Mesenchymal stem cell (in vitro differentiated cells and primary cell): ENCODE measurements at regions not wholly inside any gene's neighbourhood (a gene's known extent, or its start where the extent isn't known, plus 50 kb on each side); places are given as distances from the start of the nearest gene placed in this dataset.

Source experiments
- DNase-seq: peaks from one replicate; pipeline ENCODE4 v3.0.0-alpha.2; 2013
- H2AFZ ChIP-seq: one replicate; pipeline ENCODE4 v1.6.1; 2013; ENCODE audit warnings: low read depth, mild to moderate bottlenecking, control low read depth, inconsistent platforms, low read length, moderate library complexity
- H2AK5ac ChIP-seq: 2 replicates; pipeline ENCODE4 v1.6.1; 2013; ENCODE audit warnings: low read length, moderate library complexity, mild to moderate bottlenecking, inconsistent platforms; ENCODE audit not compliant: severe bottlenecking
- H2BK120ac ChIP-seq: one replicate; pipeline ENCODE4 v1.6.1; 2013; ENCODE audit warnings: low read depth, mild to moderate bottlenecking, inconsistent platforms, low read length, moderate library complexity
- H2BK12ac ChIP-seq, 2 experiments: one replicate each; pipeline ENCODE4 v1.6.1; 2013; ENCODE audit warnings: inconsistent platforms in 2 of 2, low read length in 2 of 2, mild to moderate bottlenecking in 2 of 2, moderate library complexity in 2 of 2, control low read depth in 1 of 2
- H2BK15ac ChIP-seq: one replicate; pipeline ENCODE4 v1.6.1; 2013; ENCODE audit warnings: mild to moderate bottlenecking, low read depth, inconsistent platforms; ENCODE audit not compliant: poor library complexity, severe bottlenecking
- H2BK5ac ChIP-seq: 2 replicates; pipeline ENCODE4 v1.6.1; 2013; ENCODE audit warnings: low read depth, mild to moderate bottlenecking, low read length, control low read depth, inconsistent platforms; ENCODE audit not compliant: poor library complexity, severe bottlenecking
- H3K14ac ChIP-seq, 2 experiments: one replicate each; pipeline ENCODE4 v1.6.1; 2013; ENCODE audit warnings: inconsistent platforms in 2 of 2, low read length in 2 of 2, control low read depth in 1 of 2, mild to moderate bottlenecking in 1 of 2, moderate library complexity in 1 of 2
- H3K18ac ChIP-seq, 2 experiments: one replicate each; pipeline ENCODE4 v1.6.1; 2013; ENCODE audit warnings: inconsistent platforms in 2 of 2, low read length in 2 of 2, control low read depth in 1 of 2, low read depth in 1 of 2, mild to moderate bottlenecking in 1 of 2
- H3K23ac ChIP-seq, 2 experiments: one replicate each; pipeline ENCODE4 v1.6.1; 2013; ENCODE audit warnings: inconsistent platforms in 2 of 2, low read length in 2 of 2, mild to moderate bottlenecking in 2 of 2, moderate library complexity in 2 of 2, control low read depth in 1 of 2
- H3K27ac ChIP-seq: 2 replicates; pipeline ENCODE4 v1.5.1; 2013; ENCODE audit warnings: mild to moderate bottlenecking, moderate library complexity, low read length, control low read depth, inconsistent platforms; ENCODE audit not compliant: poor library complexity, severe bottlenecking
- H3K27me3 ChIP-seq, 2 experiments: 2 replicates each; pipeline versions ENCODE4 v1.6.1 to v1.7.0; 2013; ENCODE audit warnings: low read length in 2 of 2, mild to moderate bottlenecking in 2 of 2, moderate library complexity in 2 of 2, control low read depth in 1 of 2, inconsistent platforms in 1 of 2; ENCODE audit not compliant: control insufficient read depth in 1 of 2, insufficient read depth in 1 of 2
- H3K36me3 ChIP-seq, 2 experiments: 2 replicates each; pipeline versions ENCODE4 v1.6.1 to v1.7.0; 2013; ENCODE audit warnings: low read length in 2 of 2, control low read depth in 1 of 2, inconsistent platforms in 1 of 2, low read depth in 1 of 2, mild to moderate bottlenecking in 1 of 2; ENCODE audit not compliant: insufficient read depth in 2 of 2, control insufficient read depth in 1 of 2
- H3K4ac ChIP-seq, 2 experiments: one replicate each; pipeline ENCODE4 v1.6.1; 2013; ENCODE audit warnings: inconsistent platforms in 2 of 2, low read length in 2 of 2, mild to moderate bottlenecking in 2 of 2, moderate library complexity in 2 of 2, control low read depth in 1 of 2, low read depth in 1 of 2
- H3K4me1 ChIP-seq: 2 replicates; pipeline ENCODE4 v1.6.1; 2013; ENCODE audit warnings: low read depth, low read length, control low read depth; ENCODE audit not compliant: control insufficient read depth, insufficient read depth
- H3K4me2 ChIP-seq: 2 replicates; pipeline ENCODE4 v1.6.1; 2013; ENCODE audit warnings: low read length, mild to moderate bottlenecking, inconsistent platforms; ENCODE audit not compliant: poor library complexity, severe bottlenecking
- H3K4me3 ChIP-seq, 2 experiments: 2 replicates each; pipeline versions ENCODE4 v1.5.1 to v1.7.0; 2013; ENCODE audit warnings: low read length in 2 of 2, mild to moderate bottlenecking in 2 of 2, control low read depth in 1 of 2, low read depth in 1 of 2; ENCODE audit not compliant: insufficient read depth in 1 of 2
- H3K79me1 ChIP-seq: replicated peaks from 2 replicates; pipeline ENCODE4 v1.6.1; 2013; ENCODE audit warnings: mild to moderate bottlenecking, control low read depth, low read length, inconsistent platforms; ENCODE audit not compliant: poor library complexity, severe bottlenecking
- H3K9ac ChIP-seq: 2 replicates; pipeline ENCODE4 v1.7.0; 2013; ENCODE audit warnings: mild to moderate bottlenecking, low read length, moderate library complexity
- H3K9me3 ChIP-seq: 2 replicates; pipeline ENCODE4 v1.7.0; 2013; ENCODE audit warnings: mild to moderate bottlenecking, low read length; ENCODE audit not compliant: control insufficient read depth
- H4K8ac ChIP-seq: one replicate; pipeline ENCODE4 v1.6.1; 2013; ENCODE audit warnings: inconsistent platforms, mild to moderate bottlenecking, low read length, moderate library complexity
- H4K91ac ChIP-seq: one replicate; pipeline ENCODE4 v1.6.1; 2013; ENCODE audit warnings: mild to moderate bottlenecking, low read length, inconsistent platforms
- WGBS: methylation state at CpG from one replicate; pipeline ENCODE4 v1.1.7; 2013; ENCODE audit warnings: mixed read lengths; 5-methylcytosine and 5-hydroxymethylcytosine counted together

GRCh38 chr14:55747186-55747585 lies 167.2 kb downstream of the KTN1 start:
- Histone ChIP-seq H2AK5ac (peak overlapping the region; percentile 37), H2BK5ac (no peak overlapping the region), H4K91ac (no peak overlapping the region), H3K4ac (no peak overlapping the region), H3K18ac (no peak overlapping the region), H3K4me3 (no peak overlapping the region), H2BK15ac (no peak overlapping the region), H3K9me3 (no peaks in the 10 kb centered on the region), H3K79me1 (no peaks in the 10 kb centered on the region), H3K27ac (no peak overlapping the region), H2BK12ac (no peak overlapping the region), H3K4me1 (peaks cover 11% of the 10 kb centered on the region), H2BK120ac (no peak overlapping the region), H3K36me3 (no peaks in the 10 kb centered on the region), H3K27me3 (no peaks in the 10 kb centered on the region), H3K14ac (no peak overlapping the region), H4K8ac (no peak overlapping the region), H3K9ac (no peak overlapping the region), H2AFZ (no peak overlapping the region), H3K4me2 (no peak overlapping the region), H3K23ac (no peak overlapping the region)
- no peak for DNase-seq
- WGBS, result 95% methylated on average over 6 of the region's 6 CpGs

GRCh38 chr14:55749201-55749812 lies 169.3 kb downstream of the KTN1 start:
- no peaks in the 10 kb centered on the region for H3K79me1 ChIP-seq
- H3K36me3 ChIP-seq, result no peaks in the 10 kb centered on the region
- H4K8ac ChIP-seq, result no peak overlapping the region
- H2BK120ac ChIP-seq, result no peak overlapping the region
- H3K27me3 ChIP-seq, result no peaks in the 10 kb centered on the region
- no peak overlapping the region for H4K91ac ChIP-seq
- H2BK5ac ChIP-seq, result no peak overlapping the region
- no peaks in the 10 kb centered on the region for H3K9me3 ChIP-seq
- H3K4ac ChIP-seq, result no peak overlapping the region
- peak overlapping the region; percentile 55 for H2AK5ac ChIP-seq
- H3K27ac ChIP-seq, result no peak overlapping the region
- H2BK12ac ChIP-seq, result no peak overlapping the region
- H3K23ac ChIP-seq, result peak overlapping the region in 1 of 2 experiments; percentile 70
- no peak overlapping the region for H3K18ac ChIP-seq
- H3K4me1 ChIP-seq, result peaks cover 17% of the 10 kb centered on the region
- H3K9ac ChIP-seq, result no peak overlapping the region
- peak; percentile 29 for DNase-seq
- H3K4me3 ChIP-seq, result no peak overlapping the region
- no peak overlapping the region for H2AFZ ChIP-seq
- 100% methylated on average over 1 of the region's 1 CpG for WGBS
- H2BK15ac ChIP-seq, result no peak overlapping the region
- no peak overlapping the region for H3K4me2 ChIP-seq
- H3K14ac ChIP-seq, result no peak overlapping the region

GRCh38 chr14:55749946-55750345 lies 169.9 kb downstream of the KTN1 start:
- H3K27ac ChIP-seq, result no peak overlapping the region
- no peaks in the 10 kb centered on the region for H3K36me3 ChIP-seq
- no peak overlapping the region for H3K4me2 ChIP-seq
- H2BK12ac ChIP-seq, result no peak overlapping the region
- H3K4ac ChIP-seq, result no peak overlapping the region
- H3K27me3 ChIP-seq, result no peaks in the 10 kb centered on the region
- H3K23ac ChIP-seq, result no peak overlapping the region
- no peak overlapping the region for H4K8ac ChIP-seq
- no peak for DNase-seq
- no peak overlapping the region for H2AFZ ChIP-seq
- H3K4me1 ChIP-seq, result peaks cover 17% of the 10 kb centered on the region
- no peak overlapping the region for H2AK5ac ChIP-seq
- H3K79me1 ChIP-seq, result no peaks in the 10 kb centered on the region
- no peak overlapping the region for H3K14ac ChIP-seq
- H3K9me3 ChIP-seq, result no peaks in the 10 kb centered on the region
- no peak overlapping the region for H2BK15ac ChIP-seq
- H3K4me3 ChIP-seq, result no peak overlapping the region
- 93% methylated on average over 5 of the region's 8 CpGs for WGBS
- H2BK120ac ChIP-seq, result no peak overlapping the region
- no peak overlapping the region for H3K9ac ChIP-seq
- H4K91ac ChIP-seq, result no peak overlapping the region
- no peak overlapping the region for H2BK5ac ChIP-seq
- peak overlapping the region in 1 of 2 experiments; percentile 42 for H3K18ac ChIP-seq

- peak; percentile 78 for DNase-seq
- Histone ChIP-seq H3K27me3 (no peaks in the 10 kb centered on the region), H2AK5ac (peak overlapping the region; percentile 62), H3K79me1 (no peaks in the 10 kb centered on the region), H2BK120ac (no peak overlapping the region), H2AFZ (no peak overlapping the region), H3K27ac (peak overlapping the region; percentile 60), H3K4me1 (peaks cover 19% of the 10 kb centered on the region), H2BK15ac (no peak overlapping the region), H3K23ac (no peak overlapping the region), H3K4me2 (peak overlapping the region; percentile 25), H4K91ac (no peak overlapping the region), H3K4me3 (no peak overlapping the region), H3K4ac (no peak overlapping the region), H2BK5ac (peak overlapping the region; percentile 50), H3K14ac (peak overlapping the region in 1 of 2 experiments; percentile 31), H3K9ac (no peak overlapping the region), H4K8ac (peak overlapping the region; percentile 78), H3K18ac (peak overlapping the region; percentile 79 to 85), H2BK12ac (peak overlapping the region; percentile 28 to 68), H3K36me3 (no peaks in the 10 kb centered on the region), H3K9me3 (no peaks in the 10 kb centered on the region)
- 55% methylated on average over 6 of the region's 7 CpGs for WGBS
Measured at GRCh38 chr14:55752580-55753390, 172.8 kb downstream of the KTN1 start.
